ENCODE measurements at regions not wholly inside any gene's neighbourhood (a gene's known extent, or its start where the extent isn't known, plus 50 kb on each side); places are given as distances from the start of the nearest gene placed in this dataset.

DNA sequence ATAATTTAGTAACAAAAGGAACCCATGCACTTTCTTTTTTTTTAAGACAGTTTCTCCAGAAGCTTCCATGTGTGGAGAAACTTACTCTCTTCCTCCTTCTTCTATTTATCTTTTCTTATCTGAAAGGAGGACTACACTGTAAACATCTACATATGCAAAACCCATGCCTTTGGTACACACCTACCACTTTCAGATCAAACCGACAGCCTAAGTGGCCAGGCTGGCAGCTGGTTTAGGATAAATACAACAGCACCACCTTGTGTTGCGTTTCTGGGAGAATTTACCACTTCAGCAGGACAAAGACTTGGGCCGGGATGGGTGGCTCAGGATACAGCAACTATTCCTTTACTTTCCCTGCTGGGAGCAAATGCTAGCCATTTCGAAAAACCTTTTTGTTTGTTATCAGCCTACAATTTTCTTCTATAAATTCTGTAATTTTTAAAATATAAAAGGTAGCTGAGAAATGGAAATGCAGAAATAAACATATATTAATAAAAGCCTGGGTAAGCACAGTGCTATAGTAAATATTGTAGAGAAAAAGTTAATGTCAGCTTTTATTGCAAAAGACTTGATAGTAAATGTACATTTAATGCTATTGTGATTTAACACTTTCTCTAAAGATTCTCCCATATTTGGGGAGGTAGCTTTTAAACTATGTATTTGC lies 94.0 kb upstream of the RFC3 start:
- peak; percentile 71 to 81 for DNase-seq

DNA sequence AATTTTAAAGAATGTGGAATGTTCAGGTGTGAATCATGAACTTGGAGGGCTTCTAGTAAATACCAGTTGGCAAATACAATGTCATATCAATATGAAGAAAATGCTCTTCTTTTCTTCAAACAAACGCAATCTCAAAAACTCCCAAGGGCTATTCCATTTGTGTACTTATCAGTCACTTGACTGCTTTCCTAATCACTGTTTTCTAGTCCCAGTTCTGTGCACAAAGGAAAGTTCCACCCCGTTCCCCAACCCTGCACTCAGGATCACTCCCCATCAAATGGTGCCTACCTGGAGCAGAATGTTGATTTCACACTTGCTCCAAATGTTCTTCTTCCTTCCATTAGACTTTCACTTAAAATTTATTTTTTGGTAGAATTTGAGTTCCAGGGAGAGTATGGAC lies 92.6 kb upstream of the RFC3 start:
- DNase-seq = no peak

DNA sequence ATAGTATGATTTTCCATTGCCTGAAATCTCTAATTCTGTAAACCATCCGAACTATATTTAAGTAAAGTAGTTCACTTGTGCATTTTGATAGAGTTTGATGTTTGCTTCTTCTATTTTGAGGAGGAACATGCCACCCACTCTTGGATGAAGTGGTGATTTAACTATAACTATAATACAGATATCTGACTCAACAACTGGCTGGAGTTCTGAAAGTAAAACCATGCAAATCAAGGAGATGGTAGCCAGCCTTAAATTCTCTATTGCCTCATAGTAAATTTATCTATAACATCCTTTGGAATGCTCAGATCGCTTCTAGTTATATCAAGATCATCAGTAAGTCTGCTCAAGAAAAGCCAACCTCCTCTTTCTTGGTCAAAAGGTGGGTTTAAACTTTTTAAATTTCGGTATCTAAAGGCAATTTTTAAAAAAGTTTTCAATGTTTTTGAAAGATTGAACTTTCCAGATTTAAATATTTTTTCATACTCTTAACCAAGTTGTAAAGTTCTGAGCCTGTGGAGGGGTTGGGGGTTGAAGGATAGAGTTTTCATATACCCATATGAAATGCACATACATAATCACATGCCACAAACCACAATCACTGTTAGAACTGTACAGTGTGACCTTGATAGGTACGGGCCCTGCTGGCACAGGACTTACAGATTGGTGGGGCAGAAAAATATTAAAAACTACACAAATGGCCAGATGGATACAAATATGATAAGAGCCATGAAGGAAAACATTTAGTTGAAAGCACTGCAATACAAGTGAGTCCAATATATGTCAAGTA lies 90.5 kb upstream of the RFC3 start:
- DNase-seq = no peak

DNA sequence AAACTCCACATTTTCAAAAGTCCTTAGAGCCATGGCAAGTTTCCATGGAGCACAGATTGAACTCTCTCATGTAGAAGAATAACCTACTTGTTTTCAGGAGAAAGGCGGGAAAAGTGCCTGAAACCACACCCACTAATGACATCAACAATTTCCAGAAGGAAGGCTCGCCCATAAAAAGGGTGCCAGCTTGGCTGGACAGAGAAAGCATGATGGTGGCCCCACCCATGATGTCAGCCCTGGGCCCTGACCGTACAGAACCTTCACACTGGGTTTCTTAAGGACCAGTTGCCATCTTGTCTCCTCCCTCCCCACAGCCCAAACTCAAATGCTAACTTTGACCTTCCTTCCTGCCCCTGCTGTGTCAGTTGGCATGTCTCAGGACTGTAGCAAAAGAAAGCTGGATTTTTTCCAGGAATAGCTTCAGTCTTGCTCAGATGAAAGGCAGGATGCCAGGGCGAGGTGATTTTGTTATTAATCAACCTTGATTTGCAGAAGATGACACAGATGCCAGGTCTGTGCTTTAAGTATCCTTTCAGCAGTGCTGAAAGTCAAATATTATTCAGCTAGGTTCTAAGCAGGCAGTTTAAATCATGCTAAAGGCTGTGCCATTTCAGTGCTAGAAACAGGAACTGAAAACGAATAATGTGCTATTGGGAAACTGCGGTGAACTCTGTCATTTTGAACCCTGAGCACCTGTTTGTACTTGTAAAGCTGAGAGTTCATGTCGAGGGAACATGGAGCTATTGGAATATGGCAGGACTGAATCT lies 89.5 kb upstream of the RFC3 start:
- DNase-seq = no peak

DNA sequence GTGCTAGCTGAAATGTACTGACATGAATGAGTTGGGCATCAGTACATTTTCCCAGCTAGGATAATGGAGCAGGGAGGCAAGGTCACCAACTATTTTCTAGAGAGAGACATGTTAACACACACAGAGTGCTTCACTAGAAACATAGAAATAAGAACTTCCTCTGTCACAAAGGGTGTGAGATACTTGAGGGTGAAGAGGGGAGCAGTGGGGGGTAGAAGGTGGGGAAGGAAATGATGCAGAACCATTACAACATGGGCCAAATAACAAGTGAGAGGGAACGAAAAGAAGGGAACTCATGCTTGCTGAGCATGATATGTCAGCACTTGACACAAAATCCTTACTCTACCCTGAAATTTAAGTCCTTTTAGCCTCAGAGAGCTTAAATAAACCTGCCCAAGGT lies 87.8 kb upstream of the RFC3 start:
- DNase-seq = no peak

DNA sequence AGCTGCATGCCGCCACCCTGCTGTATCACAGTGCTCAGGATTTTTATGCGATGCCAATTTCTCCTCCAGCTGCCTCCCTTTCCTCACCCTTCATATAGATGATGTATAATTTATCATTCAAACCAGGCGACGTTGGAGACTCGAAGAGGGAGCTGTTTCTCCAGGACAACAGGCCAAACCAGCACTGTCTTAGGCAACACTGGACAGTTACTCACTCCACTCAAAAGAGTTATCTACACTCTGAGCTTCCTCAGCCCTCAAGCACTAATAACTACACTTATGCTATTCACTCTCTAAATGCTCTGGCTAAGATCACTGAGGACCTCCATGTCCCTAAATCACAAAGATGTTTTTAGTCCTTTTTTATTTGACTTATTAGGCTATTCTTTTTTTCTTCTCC lies 87.3 kb upstream of the RFC3 start:
- DNase-seq = no peak

DNA sequence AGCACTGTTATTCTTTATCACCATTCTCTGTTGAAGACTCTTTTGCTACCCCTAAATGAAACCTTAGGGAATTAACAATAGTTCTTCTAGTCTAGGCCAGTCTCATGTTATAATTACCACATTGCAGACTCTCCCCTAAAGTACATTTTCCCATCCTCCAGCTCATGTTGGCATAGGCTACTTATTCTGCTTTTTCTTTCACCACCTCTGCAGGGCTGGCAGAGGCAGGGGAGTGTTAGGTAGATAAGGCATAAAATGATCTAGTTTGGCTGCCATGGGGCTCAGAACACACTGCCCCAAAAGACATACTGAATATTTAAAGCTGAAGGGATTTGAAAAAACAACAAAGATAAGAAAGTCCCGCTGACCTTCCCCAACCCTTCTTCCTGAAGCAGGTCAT lies 82.7 kb upstream of the RFC3 start:
- no peak for DNase-seq

DNA sequence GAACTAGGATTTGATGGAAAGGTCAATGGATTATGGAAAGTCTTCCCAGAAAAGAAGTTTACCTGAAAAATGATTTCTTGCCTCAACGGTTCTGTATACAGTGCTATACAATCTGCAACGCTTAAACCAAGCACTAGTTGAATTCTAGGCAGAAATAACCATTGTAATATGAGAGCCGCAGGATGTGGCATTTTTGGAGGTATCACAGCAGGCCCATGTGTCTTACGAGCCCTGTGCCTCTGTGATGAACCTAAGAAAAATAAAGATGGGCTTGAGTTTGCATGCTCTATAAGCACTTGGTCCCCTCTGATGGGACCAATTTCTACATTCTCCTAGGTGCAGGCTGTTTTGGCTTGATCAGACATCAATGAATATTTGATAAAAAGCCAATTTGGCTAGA lies 78.7 kb upstream of the RFC3 start:
- DNase-seq = no peak

DNA sequence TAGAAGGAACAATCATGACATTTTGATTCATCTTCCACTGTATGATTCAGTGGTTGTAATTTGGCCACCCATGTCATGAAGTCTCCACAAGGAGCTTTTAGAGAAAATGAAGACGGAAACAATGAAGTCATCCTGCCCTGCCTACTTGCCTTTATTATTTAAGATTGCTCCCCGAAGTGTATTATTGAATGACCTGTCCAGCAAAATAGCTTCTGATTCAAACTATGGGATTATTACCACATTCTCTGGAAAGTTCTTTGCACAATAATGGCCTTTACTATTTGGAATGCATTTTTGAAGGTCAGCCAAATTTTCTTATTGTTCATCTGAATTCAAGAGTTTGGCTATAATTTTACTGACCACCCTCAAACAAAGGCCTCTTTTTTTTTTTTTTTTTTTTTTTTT lies 77.8 kb upstream of the RFC3 start:
- DNase-seq = no peak

DNA sequence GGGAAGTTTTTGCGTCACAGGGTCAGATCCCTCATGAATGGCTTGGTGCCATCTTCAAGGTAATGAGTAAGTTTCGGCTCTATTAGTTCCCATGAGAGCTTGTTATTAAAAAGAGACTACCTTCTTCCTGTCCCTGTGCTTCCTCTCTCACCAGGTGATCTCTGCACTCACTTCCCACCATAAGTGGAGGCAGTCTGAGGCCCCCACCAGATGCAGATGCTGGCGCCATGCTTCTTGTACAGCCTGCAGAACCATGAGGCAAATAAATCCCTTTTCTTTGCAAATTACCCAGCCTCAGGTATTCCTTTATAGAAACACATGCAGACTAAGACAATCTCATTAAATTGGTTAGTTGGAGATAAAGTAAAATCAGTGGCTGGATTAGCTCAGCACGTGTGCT lies 75.6 kb upstream of the RFC3 start:
- DNase-seq = no peak

DNA sequence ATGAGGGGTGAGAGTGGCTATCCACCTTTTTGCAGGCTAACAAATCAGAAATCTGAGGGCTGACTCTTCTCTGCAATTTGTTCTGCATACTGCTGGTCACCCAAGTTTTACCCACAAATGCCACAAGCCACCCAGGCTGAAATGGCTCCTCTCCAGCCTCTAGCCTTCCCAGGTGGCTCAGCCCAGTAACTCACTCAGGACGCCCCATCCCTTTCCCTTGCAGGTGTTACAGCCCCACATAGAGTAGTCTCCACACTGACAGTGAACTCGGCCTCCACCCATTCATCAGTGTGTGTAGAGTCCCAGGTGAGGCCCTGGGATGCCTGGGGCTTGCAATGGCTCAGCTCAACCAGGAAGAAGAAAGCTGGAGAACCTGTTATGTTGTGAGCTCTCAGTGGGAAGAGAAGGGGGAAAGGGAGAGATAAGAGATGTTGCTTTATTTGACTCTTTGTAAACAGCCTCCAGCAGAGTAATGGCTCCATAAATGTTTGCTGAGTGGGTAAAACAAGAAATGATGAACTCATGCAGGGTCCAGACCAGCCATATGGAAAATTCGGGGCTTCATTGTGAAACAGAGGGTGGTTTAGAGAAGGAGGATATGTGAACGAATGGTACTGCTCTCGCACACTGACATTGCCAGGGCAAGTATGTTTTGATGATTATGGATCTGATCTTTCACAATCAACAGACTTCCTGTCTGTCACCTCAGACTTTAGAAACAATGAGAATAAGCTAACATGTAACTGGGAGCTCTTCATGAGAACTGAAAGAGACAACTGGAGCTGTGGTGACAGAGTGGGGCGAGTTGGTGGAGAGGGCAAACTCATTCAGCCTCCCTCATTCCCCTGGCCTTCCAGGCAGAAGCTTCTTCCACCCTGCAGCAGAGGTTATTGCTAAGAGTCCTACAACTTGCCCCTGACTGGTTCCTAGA lies 74.2 kb upstream of the RFC3 start:
- DNase-seq = no peak

DNA sequence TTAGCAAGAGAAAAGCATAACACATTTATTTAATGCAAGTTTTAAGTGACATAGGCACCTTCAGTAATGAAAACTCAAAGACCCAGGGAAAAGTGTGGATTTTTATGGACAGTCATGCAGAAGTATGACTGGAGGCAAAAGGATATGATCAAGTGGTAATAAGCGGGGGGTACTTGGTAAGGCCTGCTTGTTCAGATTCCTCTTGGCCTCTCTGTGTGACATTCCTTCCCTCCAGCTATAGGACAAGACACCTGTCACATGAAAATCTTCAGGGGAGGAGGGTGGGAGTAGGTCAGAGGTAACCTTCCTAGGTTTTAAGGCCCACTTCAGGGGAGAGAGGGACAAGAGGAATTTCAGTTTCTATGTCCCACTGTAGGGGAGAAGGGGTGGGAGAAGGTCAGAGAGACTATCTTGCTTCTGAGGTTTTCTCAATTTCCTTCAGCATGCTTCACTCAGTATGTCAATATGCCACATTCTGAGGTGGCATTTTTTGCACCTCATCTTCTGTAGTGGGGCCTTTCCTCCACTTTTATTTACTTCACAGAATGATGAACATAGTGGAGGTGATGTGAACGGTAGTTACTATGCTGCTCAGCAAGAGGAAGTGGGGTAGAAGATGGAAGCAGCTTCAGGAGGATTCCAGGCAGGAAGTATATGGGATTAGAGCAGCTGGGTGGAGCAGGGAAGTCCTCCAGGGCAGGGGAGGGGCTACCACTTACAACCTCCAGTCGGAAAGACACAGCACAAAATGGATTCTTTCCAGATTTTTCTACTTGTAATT lies 73.2 kb upstream of the RFC3 start:
- DNase-seq = peak in 1 of 2 experiments; percentile 64

DNA sequence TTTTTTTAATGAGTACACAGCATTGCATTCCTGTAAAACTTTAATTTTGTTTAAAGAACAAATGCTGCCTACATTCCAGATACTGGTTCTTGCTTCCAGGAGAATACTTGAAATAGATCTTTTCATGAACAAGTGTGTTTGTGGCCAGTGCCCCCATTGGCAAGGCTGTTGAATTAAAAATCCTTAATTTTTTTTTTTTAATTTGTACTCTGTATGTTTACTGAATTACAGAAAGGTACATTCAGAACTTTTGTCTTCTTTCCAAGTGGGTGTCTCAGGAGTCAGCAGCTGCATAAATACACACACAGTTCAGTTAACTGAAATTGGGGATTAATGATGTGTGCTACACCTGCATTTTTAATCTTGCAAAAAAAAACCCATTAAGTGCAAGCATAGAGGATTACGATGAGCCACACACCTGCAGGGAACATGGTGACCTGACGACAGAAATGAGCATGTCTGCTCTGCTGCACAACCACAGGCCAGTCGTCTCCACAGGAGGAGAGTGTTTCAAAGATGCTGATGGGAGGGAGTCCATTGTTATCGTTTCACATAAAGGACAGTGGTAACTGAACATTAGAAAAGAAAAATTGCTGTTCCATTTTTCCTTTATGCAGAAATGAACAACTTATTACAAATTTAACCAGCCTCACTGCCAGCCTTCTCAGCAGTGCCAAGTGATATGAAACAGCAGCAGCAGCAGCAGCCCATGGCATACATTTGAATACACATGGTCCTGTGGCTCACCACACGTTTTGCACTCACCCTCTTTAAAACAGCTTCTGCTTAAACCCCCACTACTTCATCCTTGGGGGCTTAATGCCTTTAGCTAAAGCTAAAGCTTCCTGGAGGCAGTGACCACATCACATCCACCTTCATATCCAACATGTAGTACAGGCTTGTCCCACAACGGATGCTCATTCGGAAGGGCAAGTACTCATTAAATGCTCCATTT lies 72.3 kb upstream of the RFC3 start:
- DNase-seq = peak; percentile 5 to 22

DNA sequence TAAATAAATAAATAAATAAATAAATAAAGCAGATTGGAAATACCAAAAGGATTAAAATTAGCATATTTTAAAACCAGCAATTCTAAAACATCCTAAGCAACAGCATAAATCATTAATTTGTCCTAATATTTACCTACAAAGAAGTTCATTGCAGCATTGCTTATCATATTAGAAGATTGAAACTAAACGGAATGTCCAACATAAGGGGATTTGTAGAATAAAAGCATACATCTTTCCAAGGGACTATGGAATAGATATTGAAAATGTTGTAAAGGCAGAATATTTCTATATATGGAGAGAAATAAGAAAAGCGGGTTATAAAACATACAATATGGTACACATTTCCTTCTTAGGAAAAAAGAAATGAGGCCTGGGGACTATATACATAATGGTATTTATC lies 71.1 kb upstream of the RFC3 start:
- DNase-seq = no peak

DNA sequence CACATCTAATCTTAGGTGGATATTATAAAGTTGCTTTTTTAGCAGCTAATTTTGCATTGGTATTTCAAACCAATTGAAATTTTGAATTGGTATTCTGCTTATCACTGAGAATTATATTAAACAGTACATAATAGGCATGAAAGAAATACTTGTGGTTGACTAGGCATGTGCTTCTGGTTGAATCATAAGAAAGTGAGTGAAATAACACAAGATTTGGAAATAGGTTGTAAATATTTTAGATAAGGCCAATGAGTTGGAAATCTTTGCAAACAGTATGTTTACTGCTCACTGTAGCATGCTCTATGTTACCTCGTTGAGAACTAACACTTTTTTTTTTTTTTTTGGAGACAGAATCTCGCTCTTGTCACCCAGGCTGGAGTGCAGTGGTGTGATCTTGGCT lies 66.8 kb upstream of the RFC3 start:
- no peak for DNase-seq

DNA sequence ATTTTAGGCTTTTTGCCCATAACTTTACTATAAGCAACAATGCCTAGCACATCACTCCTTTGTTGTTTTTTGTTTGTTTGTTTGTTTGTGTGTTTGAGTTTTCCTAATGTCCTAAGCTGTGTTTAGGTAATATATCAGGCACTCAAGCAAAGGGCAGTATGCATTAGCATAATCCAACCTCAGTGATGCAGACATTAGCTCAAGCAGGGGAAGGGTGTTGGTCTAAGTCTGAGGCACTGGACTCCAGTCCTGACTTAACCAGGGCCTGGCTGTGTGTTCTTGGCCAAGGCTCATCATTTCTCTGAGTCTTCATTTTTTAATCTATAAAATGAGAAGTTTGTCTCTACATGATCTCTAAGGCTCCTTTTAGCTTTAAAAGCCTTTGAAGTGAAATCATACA lies 65.9 kb upstream of the RFC3 start:
- no peak for DNase-seq

DNA sequence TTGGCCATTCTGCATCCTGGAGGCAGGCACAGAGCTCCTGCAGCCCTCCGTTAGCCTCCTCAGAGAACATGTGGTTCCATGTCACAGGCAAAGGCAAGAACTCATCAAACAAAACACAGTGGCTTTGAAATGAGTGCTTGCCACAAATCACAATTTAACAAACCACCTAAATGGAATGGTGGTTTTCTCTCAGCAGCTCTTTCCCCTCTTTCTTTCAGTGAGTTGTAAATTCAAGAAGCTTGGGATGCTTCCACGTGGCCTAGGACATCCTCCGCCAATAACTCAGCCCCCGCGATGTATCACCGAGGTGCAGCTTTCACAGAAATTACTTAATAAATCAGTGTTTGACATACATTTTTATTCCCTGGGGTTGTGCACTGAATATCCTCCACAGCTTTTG lies 65.4 kb upstream of the RFC3 start:
- DNase-seq = no peak

DNA sequence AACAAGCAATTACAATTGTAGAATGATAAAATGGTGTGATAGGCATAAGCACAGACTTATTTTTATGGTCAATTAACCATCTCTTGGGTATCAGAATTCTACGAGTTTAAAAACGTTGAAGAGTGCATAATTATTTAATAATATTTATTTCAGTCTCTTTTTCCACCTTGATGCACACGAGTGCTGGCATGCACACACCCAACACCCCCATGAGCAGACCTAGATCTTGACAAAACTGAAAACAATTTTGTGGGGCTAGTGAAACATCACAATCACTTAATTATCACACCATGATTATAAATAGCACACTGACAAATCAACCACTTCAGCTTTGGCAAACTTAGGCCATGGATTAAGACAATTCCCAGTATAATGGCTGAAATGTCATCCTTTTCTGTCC lies 61.0 kb upstream of the RFC3 start:
- no peak for DNase-seq

DNA sequence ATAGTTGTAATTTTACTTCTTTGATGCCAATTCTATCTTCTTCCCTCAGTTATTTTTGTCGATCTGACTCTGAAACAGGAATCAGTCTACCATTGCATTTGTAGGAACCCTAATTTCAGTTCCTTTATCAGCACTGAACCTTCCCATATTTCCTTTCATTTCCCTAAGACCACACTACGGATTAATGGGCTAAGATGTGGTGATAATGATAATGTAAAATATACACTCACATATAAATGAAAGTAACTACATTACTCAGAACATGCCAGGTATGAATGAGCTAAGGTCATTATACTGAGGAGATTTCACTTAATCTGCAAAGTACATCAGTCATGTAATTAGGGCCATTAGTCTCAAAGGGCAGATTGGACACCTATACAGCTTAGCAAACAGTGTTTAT lies 60.2 kb upstream of the RFC3 start:
- no peak for DNase-seq

DNA sequence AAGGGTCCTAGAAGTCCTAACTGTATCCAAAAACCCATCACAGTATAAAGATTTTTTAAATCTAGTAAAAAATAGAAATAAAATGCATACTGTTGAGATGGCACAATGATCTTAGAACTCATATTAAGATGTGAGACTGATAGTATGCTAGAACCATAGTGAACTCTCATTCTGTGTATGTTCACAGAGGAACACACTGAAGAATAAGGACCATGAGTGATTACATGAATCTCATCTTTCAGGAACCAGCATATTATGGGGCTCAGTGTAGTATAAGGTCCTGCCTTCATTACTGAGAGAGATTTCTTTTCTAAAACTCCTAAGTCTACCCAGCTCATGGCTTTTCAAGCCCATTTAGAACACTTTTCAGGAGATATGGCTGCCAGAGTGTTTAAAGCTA lies 59.8 kb upstream of the RFC3 start:
- DNase-seq = no peak

DNA sequence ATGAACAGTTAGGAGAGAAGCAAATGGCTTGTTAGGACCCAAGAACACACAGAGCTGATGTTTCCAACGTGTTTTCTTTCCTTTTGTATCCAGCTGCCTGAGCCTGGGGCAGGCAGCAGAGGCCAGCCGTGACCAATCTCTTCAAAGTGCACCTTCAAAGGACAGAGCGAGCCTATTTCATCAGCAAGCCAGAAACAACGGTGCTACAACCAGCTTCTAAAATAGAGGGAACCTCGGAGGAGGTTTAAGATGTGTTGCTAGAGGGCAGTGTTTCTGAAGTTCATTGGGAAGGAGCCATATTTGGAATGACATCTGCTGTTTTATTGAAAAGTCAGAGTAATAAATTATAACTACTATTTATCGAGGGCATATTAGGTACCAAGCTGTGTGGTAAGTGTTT lies 56.2 kb upstream of the RFC3 start:
- DNase-seq = peak; percentile 75 to 83
